NK-92 treated with Interleukin-12 subunit alpha and Interleukin-12 subunit beta, amount 100 ng/mL, for 24 hours (cell line): ENCODE measurements at regions not wholly inside any gene's neighbourhood (a gene's known extent, or its start where the extent isn't known, plus 50 kb on each side); places are given as distances from the start of the nearest gene placed in this dataset.
"Not testable (repeated sequence)": the region's sequence is repeated elsewhere in the genome, so short reads cannot be mapped to it uniquely, and the experiment has no call there.

Experiments used
- DNase-seq: peaks from one replicate; lab custom pipeline; 2025; lab: John Stamatoyannopoulos, UW

DNA sequence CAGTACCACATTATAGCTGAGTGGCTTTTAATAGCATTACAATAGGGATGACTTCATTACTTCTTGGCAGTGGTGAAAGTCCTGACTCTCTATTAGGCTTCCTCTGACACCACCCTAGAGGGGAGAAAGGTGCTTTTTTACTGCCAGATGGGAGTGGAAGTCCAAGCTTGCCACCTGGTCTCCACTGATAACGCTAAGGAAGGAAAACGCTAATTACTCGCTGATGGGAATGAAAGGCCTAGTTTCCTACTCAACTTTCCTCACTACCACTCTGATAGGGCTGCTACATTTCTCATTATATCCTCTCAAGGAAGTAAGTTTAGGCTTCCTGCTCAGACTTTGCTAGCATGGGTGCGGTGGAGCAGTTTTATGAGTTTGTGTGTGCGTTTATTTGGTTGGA lies 62.3 kb upstream of the PAGE3 start:
- no peak for DNase-seq

DNA sequence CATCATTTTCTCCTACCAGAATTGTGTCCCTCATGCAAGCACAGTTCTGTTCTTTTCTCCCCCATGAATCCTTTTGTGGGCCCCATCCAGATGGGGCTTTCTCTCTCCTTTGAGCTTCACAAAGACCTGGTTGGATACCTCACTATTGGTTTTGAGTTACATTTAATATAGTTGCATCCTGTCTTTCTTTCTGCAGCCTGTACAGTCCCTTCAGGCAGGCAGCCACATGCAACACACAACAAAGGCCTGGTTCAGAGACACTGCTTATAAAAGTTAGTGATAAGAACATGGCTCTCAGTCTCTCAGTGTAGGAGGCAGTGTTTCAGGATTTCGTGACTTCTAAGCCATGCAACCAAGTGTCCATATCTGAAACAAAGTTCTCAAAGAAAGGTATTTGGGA lies 70.6 kb upstream of the PAGE3 start:
- no peak for DNase-seq

DNA sequence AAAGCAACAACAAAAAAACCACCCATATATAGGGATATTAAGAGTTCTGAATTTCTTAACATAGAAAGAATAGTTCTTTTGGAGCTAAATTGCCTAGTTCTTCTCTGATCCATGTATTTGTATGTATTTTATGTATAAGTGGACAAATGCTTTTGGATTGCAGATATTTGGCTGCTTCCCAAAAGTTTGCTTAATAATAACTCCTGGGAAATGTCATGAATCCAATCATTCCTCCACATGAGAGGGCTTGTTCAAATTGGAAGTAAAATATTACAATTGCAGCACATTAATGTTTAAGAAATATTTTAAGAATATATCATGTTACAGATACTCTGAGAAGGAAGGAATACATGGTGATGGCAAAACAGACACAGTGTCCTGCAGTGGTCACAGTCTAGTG lies 71.5 kb upstream of the PAGE3 start:
- DNase-seq: no peak

DNA sequence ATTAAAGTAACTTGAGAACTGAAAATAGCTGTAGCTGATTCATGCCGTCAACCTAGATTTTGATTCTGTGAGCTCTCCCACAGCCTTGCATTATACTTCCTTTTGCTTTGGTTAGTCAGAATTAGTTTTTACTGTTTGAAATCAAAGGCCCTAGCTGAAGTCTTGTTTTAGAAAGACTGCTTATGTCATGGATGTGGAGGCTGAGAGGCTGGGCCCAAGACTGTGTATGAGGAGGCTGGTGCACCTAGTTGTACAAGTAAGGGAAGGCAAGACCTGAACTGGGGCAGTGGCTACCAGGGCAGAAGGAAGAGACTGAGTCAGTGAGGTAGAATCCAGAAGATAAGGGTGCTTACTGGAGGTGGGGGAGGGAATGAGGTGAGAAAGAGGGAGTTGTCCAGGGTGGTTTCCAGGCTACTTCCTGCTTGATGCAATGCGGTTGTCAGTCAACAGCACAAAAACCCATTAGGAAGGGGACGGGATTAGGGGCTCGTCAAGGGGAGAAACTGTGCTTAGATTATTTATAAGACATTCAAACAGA lies 76.2 kb upstream of the PAGE3 start:
- no peak for DNase-seq

DNA sequence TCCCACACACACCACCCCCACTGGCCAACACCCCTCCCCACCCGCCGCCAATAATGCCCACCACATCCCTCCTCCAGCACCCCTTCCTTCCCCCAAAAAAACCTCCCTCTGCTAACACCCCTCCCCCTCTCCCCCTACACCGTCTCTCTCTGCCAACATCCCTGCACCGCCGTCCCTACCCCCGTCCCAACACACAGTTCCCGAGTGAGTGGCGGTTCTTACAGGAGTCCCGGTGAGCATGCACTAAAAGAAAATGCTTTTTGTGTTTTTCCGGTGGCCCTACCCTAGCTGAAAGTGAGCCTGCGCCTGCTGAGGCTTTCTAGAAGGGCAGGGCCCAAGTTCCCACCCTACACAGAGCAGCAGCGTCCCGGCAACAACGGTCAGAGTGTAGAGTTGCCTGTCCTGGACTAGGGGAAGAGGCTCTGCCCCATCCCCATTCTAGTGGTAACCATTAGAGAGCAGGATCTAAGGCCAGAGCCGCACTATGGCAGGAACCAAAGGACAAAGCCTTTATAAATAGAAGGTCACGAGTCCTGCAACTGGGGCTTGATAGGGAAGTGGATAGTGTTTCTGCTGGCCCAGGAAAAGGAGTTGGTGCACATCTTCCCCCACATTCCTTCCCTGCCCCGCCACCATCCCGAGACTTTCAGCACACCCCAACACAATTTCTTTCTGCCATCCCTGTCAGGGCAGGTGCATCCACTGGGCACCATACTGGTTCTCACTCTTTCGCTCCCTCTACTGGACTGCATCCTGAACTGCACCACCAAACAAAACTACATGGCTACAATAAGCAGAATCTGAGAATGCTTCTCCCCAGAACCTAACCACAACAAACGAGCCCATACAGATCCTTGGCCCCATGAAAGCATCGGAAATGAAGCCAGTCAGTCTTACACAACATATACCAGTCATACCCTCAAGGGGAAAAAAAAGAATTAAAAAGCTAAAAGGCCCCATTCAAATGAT lies 78.1 kb upstream of the PAGE3 start:
- DNase-seq: peak; percentile 0

DNA sequence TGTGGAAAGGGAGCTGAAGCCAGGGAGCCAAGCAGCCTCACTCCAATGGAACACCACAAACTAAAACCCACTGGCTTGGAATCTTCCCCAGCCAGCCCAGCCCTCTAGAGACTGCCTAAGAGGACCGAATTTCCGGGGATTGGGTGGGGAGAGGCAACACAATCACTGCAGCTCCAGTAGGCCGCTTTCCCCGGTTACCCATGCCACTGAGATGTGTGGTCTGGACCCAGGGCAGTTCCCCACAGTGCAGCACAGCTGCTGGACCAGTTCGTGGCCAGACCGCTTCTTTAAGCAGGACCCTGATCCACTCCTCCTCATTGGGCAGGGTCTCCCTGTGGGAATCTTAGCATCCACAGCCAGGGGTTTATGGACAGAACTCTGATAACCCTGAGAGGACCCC lies 91.9 kb upstream of the PAGE3 start:
- no peak for DNase-seq

DNA sequence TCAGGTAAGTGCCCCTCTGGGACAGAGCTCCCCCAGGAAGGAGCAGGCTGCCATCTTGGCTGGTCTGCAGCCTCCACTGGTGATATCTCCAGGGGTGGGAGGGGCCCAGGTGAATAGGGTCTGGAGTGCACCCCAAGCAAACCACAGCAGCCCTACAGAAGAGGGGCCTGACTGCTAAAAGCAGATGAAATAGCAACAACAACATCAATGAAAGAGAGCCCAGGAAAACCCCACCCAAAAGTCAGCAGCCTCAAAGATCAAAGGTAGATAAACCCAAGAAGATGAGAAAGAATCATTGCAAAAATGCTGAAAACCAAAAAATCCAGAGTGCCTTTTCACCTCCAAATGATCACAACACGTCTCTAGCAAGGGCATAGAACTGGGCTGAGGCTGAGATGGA lies 92.5 kb upstream of the PAGE3 start:
- DNase-seq: no peak

DNA sequence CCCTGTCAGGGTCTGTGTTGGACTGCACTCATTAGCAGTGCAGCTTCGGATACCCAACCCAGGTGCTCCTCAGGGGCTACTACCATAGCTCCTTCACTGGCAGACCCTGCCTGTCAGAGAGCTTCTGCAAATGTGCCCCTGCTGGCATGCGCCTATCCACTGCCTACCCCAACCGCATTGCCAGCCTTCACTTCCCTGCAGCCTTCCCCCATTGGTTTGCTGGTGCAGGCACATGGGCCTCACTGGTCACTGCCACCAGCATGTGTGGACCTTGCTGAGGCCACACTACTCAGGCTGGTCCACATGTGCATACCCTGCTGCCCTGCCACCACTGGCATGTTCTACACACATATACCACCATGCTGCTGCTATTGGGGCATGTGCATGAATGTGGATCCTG lies 72.5 kb upstream of the MAGEH1 start:
- DNase-seq: no peak

DNA sequence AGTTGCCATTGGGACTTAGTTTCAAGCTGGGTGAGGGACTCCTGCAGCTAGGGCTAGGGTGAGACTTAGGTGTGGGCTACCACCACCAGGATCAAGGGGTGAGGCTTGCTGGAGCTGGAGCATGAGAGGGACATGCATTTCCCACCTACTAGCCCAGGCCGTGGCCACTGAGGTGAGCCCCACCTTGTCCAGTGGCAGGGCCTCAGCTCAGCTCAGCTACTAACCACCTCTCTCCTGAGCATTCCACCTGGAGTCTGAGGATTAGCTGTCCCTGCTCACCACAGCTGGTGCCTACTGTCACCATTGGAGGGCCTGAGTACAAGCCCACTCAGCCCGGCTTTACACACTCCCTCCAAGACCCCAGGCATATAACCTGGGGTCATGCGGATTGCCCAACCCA lies 62.6 kb upstream of the MAGEH1 start:
- DNase-seq: no peak

DNA sequence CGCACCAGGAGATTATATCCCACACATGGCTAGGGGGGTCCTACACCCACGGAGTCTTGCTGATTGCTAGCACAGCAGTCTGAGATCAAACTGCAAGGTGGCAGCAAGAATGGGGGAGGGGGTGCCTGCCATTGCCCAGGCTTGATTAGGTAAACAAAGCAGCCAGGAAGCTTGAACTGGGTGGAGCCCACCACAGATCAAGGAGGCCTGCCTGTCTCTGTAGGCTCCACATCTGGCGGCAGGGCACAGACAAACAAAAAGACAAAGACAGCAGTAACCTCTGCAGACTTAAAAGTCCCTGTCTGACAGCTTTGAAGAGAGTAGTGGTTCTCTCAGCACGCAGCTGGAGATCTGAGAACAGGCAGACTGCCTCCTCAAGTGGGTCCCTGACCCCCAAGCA lies 55.1 kb upstream of the MAGEH1 start:
- DNase-seq: not testable (repeated sequence)
